Endothelial cell of umbilical vein (primary cell): ENCODE measurements at regions not wholly inside any gene's neighbourhood (a gene's known extent, or its start where the extent isn't known, plus 50 kb on each side); places are given as distances from the start of the nearest gene placed in this dataset.

Experiments used
- EZH2 ChIP-seq: IDR thresholded peaks from 2 replicates; pipeline ENCODE4 v1.6.1; 2012; ENCODE audit warnings: borderline replicate concordance, low read depth, mild to moderate bottlenecking, moderate library complexity, low read length, inconsistent platforms; ENCODE audit not compliant: severe bottlenecking
- POLR2A ChIP-seq: IDR thresholded peaks from 2 replicates; pipeline ENCODE4 v1.6.1; 2012; ENCODE audit warnings: low read depth, mild to moderate bottlenecking, control low read depth, low read length
- TF ChIP-seq, protein P1 (sequence below), 2 donors: IDR thresholded peaks; 1 replicate in 1 of 2; 2 replicates in 1 of 2; pipeline ENCODE4 v1.5.1; 2011; ENCODE audit warnings: low read length in 2 of 2, mild to moderate bottlenecking in 2 of 2, moderate library complexity in 2 of 2, control low read depth in 1 of 2, inconsistent platforms in 1 of 2, low read depth in 1 of 2; ENCODE audit not compliant: insufficient read depth in 1 of 2; ENCODE audit errors: extremely low read depth in 1 of 2

DNA sequence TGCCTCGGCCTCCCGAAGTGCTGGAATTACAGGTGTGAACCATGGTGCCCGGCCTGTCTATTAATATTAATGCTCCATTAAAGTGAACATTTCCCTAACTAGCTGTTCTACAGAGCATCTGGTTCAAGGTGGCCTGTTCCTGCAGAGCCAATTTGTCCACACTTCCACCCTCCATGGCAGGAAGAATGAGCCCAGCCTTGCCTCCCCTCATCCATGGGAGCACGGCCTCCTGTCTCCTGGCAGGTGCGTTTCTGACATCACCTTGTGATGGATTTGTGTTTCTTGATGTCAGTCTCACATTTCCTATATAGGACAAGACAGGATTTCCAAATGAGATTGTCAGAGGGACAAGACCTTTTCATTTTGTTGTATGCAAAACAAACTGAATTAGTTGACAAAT, 105.7 kb upstream of the FRMD1 start:
- TF ChIP-seq, protein P1, sequence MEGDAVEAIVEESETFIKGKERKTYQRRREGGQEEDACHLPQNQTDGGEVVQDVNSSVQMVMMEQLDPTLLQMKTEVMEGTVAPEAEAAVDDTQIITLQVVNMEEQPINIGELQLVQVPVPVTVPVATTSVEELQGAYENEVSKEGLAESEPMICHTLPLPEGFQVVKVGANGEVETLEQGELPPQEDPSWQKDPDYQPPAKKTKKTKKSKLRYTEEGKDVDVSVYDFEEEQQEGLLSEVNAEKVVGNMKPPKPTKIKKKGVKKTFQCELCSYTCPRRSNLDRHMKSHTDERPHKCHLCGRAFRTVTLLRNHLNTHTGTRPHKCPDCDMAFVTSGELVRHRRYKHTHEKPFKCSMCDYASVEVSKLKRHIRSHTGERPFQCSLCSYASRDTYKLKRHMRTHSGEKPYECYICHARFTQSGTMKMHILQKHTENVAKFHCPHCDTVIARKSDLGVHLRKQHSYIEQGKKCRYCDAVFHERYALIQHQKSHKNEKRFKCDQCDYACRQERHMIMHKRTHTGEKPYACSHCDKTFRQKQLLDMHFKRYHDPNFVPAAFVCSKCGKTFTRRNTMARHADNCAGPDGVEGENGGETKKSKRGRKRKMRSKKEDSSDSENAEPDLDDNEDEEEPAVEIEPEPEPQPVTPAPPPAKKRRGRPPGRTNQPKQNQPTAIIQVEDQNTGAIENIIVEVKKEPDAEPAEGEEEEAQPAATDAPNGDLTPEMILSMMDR (IDR thresholded peaks at IDR 0.05; ENCODE audit: extremely low read depth in 1 of 2, insufficient read depth in 1 of 2, low read depth in 1 of 2, low read length in 2 of 2), result no peak
- TF ChIP-seq EZH2 (no peak), POLR2A (no peak)
